CD8-positive, alpha-beta memory T cell (primary cell): ENCODE measurements at regions not wholly inside any gene's neighbourhood (a gene's known extent, or its start where the extent isn't known, plus 50 kb on each side); places are given as distances from the start of the nearest gene placed in this dataset.

Source experiments
- CTCF ChIA-PET: fragments of 350-600 bp; sonication (Branson Sonifier 250); formaldehyde crosslinking; loops from one replicate; lab custom pipeline; 2021; ENCODE audit warnings: antibody characterized with exemption; lab: Charles Lee
- POLR2A ChIA-PET: fragments of 350-600 bp; sonication (Branson Sonifier 250); formaldehyde crosslinking; loops from one replicate; lab custom pipeline; 2021; ENCODE audit warnings: antibody characterized with exemption; lab: Charles Lee
- DNase-seq, 5 donors: peaks; one replicate each; pipeline versions ENCODE4 v3.0.0 to v3.0.0-alpha.2; 2020 to 2022; ENCODE audit warnings: mixed read lengths in 1 of 5
- H3K27ac ChIP-seq: one replicate; pipeline ENCODE4 v1.7.0; 2013; ENCODE audit warnings: low read depth, mild to moderate bottlenecking, low read length, moderate library complexity
- H3K27me3 ChIP-seq: 2 replicates; pipeline ENCODE4 v1.7.0; 2013; ENCODE audit warnings: low read length, mild to moderate bottlenecking; ENCODE audit not compliant: insufficient read depth, poor library complexity, severe bottlenecking
- H3K36me3 ChIP-seq: 2 replicates; pipeline ENCODE4 v1.7.0; 2013; ENCODE audit warnings: mild to moderate bottlenecking, low read length, moderate library complexity; ENCODE audit not compliant: insufficient read depth
- H3K4me1 ChIP-seq: 2 replicates; pipeline ENCODE4 v1.7.0; 2013; ENCODE audit warnings: mild to moderate bottlenecking, low read length, moderate library complexity; ENCODE audit not compliant: insufficient read depth
- H3K4me3 ChIP-seq: 2 replicates; pipeline ENCODE4 v1.7.0; 2013; ENCODE audit warnings: mild to moderate bottlenecking, low read length
- H3K9me3 ChIP-seq: 2 replicates; pipeline ENCODE4 v1.7.0; 2013; ENCODE audit warnings: mild to moderate bottlenecking, low read length
- H3K27ac Mint-ChIP-seq, 8 donors: one replicate each; pipeline ENCODE4 v1.8.0; 2020 to 2021; ENCODE audit warnings: mixed read lengths in 8 of 8, mild to moderate bottlenecking in 6 of 8, inconsistent platforms in 3 of 8, moderate library complexity in 3 of 8
- H3K27me3 Mint-ChIP-seq, 2 donors: one replicate each; pipeline ENCODE4 v1.8.0; 2020 to 2021; ENCODE audit warnings: mixed read lengths in 2 of 2, mild to moderate bottlenecking in 1 of 2, moderate library complexity in 1 of 2
- H3K36me3 Mint-ChIP-seq, 3 donors: one replicate each; pipeline ENCODE4 v1.8.0; 2020 to 2021; ENCODE audit warnings: mixed read lengths in 3 of 3, inconsistent platforms in 1 of 3, mild to moderate bottlenecking in 1 of 3
- H3K4me1 Mint-ChIP-seq, 3 donors: one replicate each; pipeline ENCODE4 v1.8.0; 2020 to 2021; ENCODE audit warnings: mixed read lengths in 3 of 3, inconsistent platforms in 1 of 3, mild to moderate bottlenecking in 1 of 3
- H3K4me3 Mint-ChIP-seq, 7 donors: one replicate each; pipeline ENCODE4 v1.8.0; 2020 to 2021; ENCODE audit warnings: mixed read lengths in 7 of 7, mild to moderate bottlenecking in 6 of 7, moderate library complexity in 4 of 7, inconsistent platforms in 2 of 7
- H3K9me3 Mint-ChIP-seq, 5 donors: one replicate each; pipeline ENCODE4 v1.8.0; 2020 to 2022; ENCODE audit warnings: mixed read lengths in 5 of 5, mild to moderate bottlenecking in 3 of 5, moderate library complexity in 2 of 5, inconsistent platforms in 1 of 5

GRCh38 chr22:46067159-46068111 lies 82.9 kb upstream of the PPARA start:
- Mint-ChIP-seq H3K27ac (no peak overlapping the region), H3K9me3 (no peaks in the 10 kb centered on the region)
- POLR2A ChIA-PET, result no interaction called here

GRCh38 chr22:46068181-46068592 lies 82.1 kb upstream of the PPARA start:
- no peaks in the 10 kb centered on the region for H3K9me3 ChIP-seq
- no peak overlapping the region for H3K27ac ChIP-seq
- ChIA-PET POLR2A (no interaction called here), CTCF (no interaction called here)
- Mint-ChIP-seq H3K4me3 (no peak overlapping the region), H3K4me1 (peaks cover 26 to 59% (median 33%) of the 10 kb centered on the region in 3 donors), H3K9me3 (no peaks in the 10 kb centered on the region), H3K36me3 (peaks cover 0 to 16% (median 0%) of the 10 kb centered on the region in 3 donors), H3K27ac (no peak overlapping the region), H3K27me3 (peaks cover 4 to 6% of the 10 kb centered on the region in 2 donors)
- H3K27me3 ChIP-seq, result no peaks in the 10 kb centered on the region
- no peaks in the 10 kb centered on the region for H3K36me3 ChIP-seq
- no peak overlapping the region for H3K4me3 ChIP-seq
- peaks cover 11% of the 10 kb centered on the region for H3K4me1 ChIP-seq
- no peak for DNase-seq

More at GRCh38 chr22:46067159-46068111, 82.9 kb upstream of the PPARA start:
- H3K27me3 Mint-ChIP-seq, result peaks cover 1 to 7% of the 10 kb centered on the region in 2 donors
- no peaks in the 10 kb centered on the region for H3K9me3 ChIP-seq
- no peak overlapping the region for H3K4me3 ChIP-seq
- CTCF ChIA-PET, result no interaction called here
- H3K36me3 Mint-ChIP-seq, result peaks cover under 1 to 17% (median under 1%) of the 10 kb centered on the region in 3 donors
- no peaks in the 10 kb centered on the region for H3K36me3 ChIP-seq
- DNase-seq, result peak in 1 of 5 donors; percentile 10
- peaks cover 7% of the 10 kb centered on the region for H3K4me1 ChIP-seq
- peaks cover 25 to 59% (median 26%) of the 10 kb centered on the region in 3 donors for H3K4me1 Mint-ChIP-seq
- peak overlapping the region in 1 of 7 donors; percentile 50 for H3K4me3 Mint-ChIP-seq
- no peaks in the 10 kb centered on the region for H3K27me3 ChIP-seq
- H3K27ac ChIP-seq, result no peak overlapping the region

- Histone ChIP-seq H3K4me3 (peak overlapping the region; percentile 16), H3K9me3 (no peaks in the 10 kb centered on the region), H3K27me3 (no peaks in the 10 kb centered on the region), H3K27ac (no peak overlapping the region), H3K4me1 (peaks cover 15% of the 10 kb centered on the region), H3K36me3 (no peaks in the 10 kb centered on the region)
- Mint-ChIP-seq H3K36me3 (peaks cover 0 to 10% (median 0%) of the 10 kb centered on the region in 3 donors), H3K27me3 (peaks cover 5 to 6% of the 10 kb centered on the region in 2 donors), H3K27ac (peak overlapping the region in 5 of 8 donors; percentile 17 to 73 (median 39)), H3K4me1 (peaks cover 23 to 56% (median 28%) of the 10 kb centered on the region in 3 donors), H3K4me3 (peak overlapping the region; percentile 58 to 87 (median 79)), H3K9me3 (no peaks in the 10 kb centered on the region)
- peak in 1 of 5 donors; percentile 1 for DNase-seq
- POLR2A ChIA-PET, result no interaction called here
- CTCF ChIA-PET, result interaction anchor here (2.3 kb wide), 1 partner anchor 63 kb away, joined by 9 read pairs; no protein-coding TSS in a partner anchor
Measured at GRCh38 chr22:46068593-46069491, 81.5 kb upstream of the PPARA start.

GRCh38 chr22:46069521-46070214 lies 80.7 kb upstream of the PPARA start:
- Histone ChIP-seq H3K27me3 (no peaks in the 10 kb centered on the region), H3K36me3 (no peaks in the 10 kb centered on the region), H3K9me3 (no peaks in the 10 kb centered on the region), H3K4me1 (peaks cover 17% of the 10 kb centered on the region), H3K27ac (no peak overlapping the region), H3K4me3 (peak overlapping the region; percentile 42)
- POLR2A ChIA-PET, result no interaction called here
- H3K36me3 Mint-ChIP-seq, result peaks cover 0 to 3% (median 0%) of the 10 kb centered on the region in 3 donors
- DNase-seq, result peak in 2 of 5 donors; percentile 21 to 39
- peak overlapping the region; percentile 58 to 87 (median 79) for H3K4me3 Mint-ChIP-seq
- CTCF ChIA-PET, result interaction anchor here (2.3 kb wide), 1 partner anchor 64 kb away, joined by 9 read pairs; no protein-coding TSS in a partner anchor
- peak overlapping the region in 3 of 8 donors; percentile 39 to 75 (median 49) for H3K27ac Mint-ChIP-seq
- no peaks in the 10 kb centered on the region for H3K9me3 Mint-ChIP-seq
- peaks cover 6 to 7% of the 10 kb centered on the region in 2 donors for H3K27me3 Mint-ChIP-seq
- H3K4me1 Mint-ChIP-seq, result peaks cover 24 to 57% (median 26%) of the 10 kb centered on the region in 3 donors

GRCh38 chr22:46070215-46070802 lies 80.0 kb upstream of the PPARA start:
- H3K36me3 Mint-ChIP-seq, result peaks cover 0 to 3% (median 0%) of the 10 kb centered on the region in 3 donors
- H3K4me3 Mint-ChIP-seq, result peak overlapping the region; percentile 50 to 87 (median 79)
- Histone ChIP-seq H3K27ac (peak overlapping the region; percentile 12), H3K4me1 (peaks cover 23% of the 10 kb centered on the region), H3K36me3 (no peaks in the 10 kb centered on the region), H3K27me3 (no peaks in the 10 kb centered on the region), H3K9me3 (no peaks in the 10 kb centered on the region), H3K4me3 (peak overlapping the region; percentile 42)
- POLR2A ChIA-PET, result no interaction called here
- CTCF ChIA-PET, result interaction anchor here (2.3 kb wide), 1 partner anchor 64 kb away, joined by 9 read pairs; no protein-coding TSS in a partner anchor
- no peaks in the 10 kb centered on the region for H3K9me3 Mint-ChIP-seq
- H3K4me1 Mint-ChIP-seq, result peaks cover 25 to 57% (median 25%) of the 10 kb centered on the region in 3 donors
- H3K27ac Mint-ChIP-seq, result no peak overlapping the region
- peaks cover 6 to 7% of the 10 kb centered on the region in 2 donors for H3K27me3 Mint-ChIP-seq
- DNase-seq, result peak in 1 of 5 donors; percentile 42

- H3K27me3 ChIP-seq, result no peaks in the 10 kb centered on the region
- peak in 3 of 5 donors; percentile 9 to 50 (median 45) for DNase-seq
- peaks cover 6 to 7% of the 10 kb centered on the region in 2 donors for H3K27me3 Mint-ChIP-seq
- H3K4me1 Mint-ChIP-seq, result peaks cover 23 to 55% (median 25%) of the 10 kb centered on the region in 3 donors
- no peaks in the 10 kb centered on the region for H3K9me3 Mint-ChIP-seq
- H3K4me3 Mint-ChIP-seq, result no peak overlapping the region
- H3K4me1 ChIP-seq, result peaks cover 25% of the 10 kb centered on the region
- no peak overlapping the region for H3K27ac Mint-ChIP-seq
- H3K36me3 ChIP-seq, result no peaks in the 10 kb centered on the region
- ChIA-PET POLR2A (no interaction called here), CTCF (interaction anchor here (2.3 kb wide), 1 partner anchor 65 kb away, joined by 9 read pairs; no protein-coding TSS in a partner anchor)
- H3K36me3 Mint-ChIP-seq, result peaks cover 0 to 3% (median 0%) of the 10 kb centered on the region in 3 donors
- no peak overlapping the region for H3K27ac ChIP-seq
- H3K4me3 ChIP-seq, result peak overlapping the region; percentile 42
- no peaks in the 10 kb centered on the region for H3K9me3 ChIP-seq
Measured at GRCh38 chr22:46070803-46071450, 79.4 kb upstream of the PPARA start.
